ENCODE measurements at regions not wholly inside any gene's neighbourhood (a gene's known extent, or its start where the extent isn't known, plus 50 kb on each side); places are given as distances from the start of the nearest gene placed in this dataset.

- no peak for TF ChIP-seq ZNF7 (CRISPR knock-in tag; IDR thresholded peaks at IDR 0.05)
- peak; percentile 53; the same call in 1 of the 2 replicates for TF ChIP-seq PRDM15 (CRISPR knock-in tag; IDR thresholded peaks at IDR 0.05)
- TF ChIP-seq KLF12 (CRISPR knock-in tag; IDR thresholded peaks at IDR 0.05; ENCODE audit: borderline replicate concordance) = peak; percentile 85; the same call in 1 of the 2 replicates
- no peak for TF ChIP-seq ZNF17 (CRISPR knock-in tag; IDR thresholded peaks at IDR 0.05)
- no peak for TF ChIP-seq EHMT2 (IDR thresholded peaks at IDR 0.05; ENCODE audit: borderline replicate concordance, low read depth, low read length)
- peak; percentile 47; the same call in 1 of the 2 replicates for TF ChIP-seq SAP130 (CRISPR knock-in tag; IDR thresholded peaks at IDR 0.05; ENCODE audit: low read depth)
- 0 out of 2 replicates have a peak, but pooled peaks have one; percentile 13 for TF ChIP-seq HOMEZ (CRISPR knock-in tag; IDR thresholded peaks at IDR 0.05; ENCODE audit: low read depth)
- TF ChIP-seq ZBTB3 (CRISPR knock-in tag; IDR thresholded peaks at IDR 0.05; ENCODE audit: borderline replicate concordance, low read depth) = no peak
- TF ChIP-seq ZNF660 (CRISPR knock-in tag; IDR thresholded peaks at IDR 0.05; ENCODE audit: borderline replicate concordance, low read depth) = no peak
- TF ChIP-seq, protein P1, sequence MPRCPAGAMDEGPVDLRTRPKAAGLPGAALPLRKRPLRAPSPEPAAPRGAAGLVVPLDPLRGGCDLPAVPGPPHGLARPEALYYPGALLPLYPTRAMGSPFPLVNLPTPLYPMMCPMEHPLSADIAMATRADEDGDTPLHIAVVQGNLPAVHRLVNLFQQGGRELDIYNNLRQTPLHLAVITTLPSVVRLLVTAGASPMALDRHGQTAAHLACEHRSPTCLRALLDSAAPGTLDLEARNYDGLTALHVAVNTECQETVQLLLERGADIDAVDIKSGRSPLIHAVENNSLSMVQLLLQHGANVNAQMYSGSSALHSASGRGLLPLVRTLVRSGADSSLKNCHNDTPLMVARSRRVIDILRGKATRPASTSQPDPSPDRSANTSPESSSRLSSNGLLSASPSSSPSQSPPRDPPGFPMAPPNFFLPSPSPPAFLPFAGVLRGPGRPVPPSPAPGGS (CRISPR knock-in tag; IDR thresholded peaks at IDR 0.05) = peak; percentile 83
- 0 out of 2 replicates have a peak, but pooled peaks have one; percentile 58 for TF ChIP-seq ZSCAN31 (CRISPR knock-in tag; IDR thresholded peaks at IDR 0.05; ENCODE audit: low read depth)
- no peak for TF ChIP-seq NFE2 (CRISPR knock-in tag; IDR thresholded peaks at IDR 0.05)
- TF ChIP-seq, protein P2, sequence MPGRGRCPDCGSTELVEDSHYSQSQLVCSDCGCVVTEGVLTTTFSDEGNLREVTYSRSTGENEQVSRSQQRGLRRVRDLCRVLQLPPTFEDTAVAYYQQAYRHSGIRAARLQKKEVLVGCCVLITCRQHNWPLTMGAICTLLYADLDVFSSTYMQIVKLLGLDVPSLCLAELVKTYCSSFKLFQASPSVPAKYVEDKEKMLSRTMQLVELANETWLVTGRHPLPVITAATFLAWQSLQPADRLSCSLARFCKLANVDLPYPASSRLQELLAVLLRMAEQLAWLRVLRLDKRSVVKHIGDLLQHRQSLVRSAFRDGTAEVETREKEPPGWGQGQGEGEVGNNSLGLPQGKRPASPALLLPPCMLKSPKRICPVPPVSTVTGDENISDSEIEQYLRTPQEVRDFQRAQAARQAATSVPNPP (CRISPR knock-in tag; IDR thresholded peaks at IDR 0.05) = no peak
- no peak for TF ChIP-seq HIC2 (CRISPR knock-in tag; IDR thresholded peaks at IDR 0.05; ENCODE audit: low read depth)
- TF ChIP-seq, protein P3, sequence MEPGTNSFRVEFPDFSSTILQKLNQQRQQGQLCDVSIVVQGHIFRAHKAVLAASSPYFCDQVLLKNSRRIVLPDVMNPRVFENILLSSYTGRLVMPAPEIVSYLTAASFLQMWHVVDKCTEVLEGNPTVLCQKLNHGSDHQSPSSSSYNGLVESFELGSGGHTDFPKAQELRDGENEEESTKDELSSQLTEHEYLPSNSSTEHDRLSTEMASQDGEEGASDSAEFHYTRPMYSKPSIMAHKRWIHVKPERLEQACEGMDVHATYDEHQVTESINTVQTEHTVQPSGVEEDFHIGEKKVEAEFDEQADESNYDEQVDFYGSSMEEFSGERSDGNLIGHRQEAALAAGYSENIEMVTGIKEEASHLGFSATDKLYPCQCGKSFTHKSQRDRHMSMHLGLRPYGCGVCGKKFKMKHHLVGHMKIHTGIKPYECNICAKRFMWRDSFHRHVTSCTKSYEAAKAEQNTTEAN (CRISPR knock-in tag; conservative IDR thresholded peaks at IDR 0.05) = 0 out of 2 replicates have a peak, but pooled peaks have one; percentile 51
- no peak for TF ChIP-seq ZNF589 (CRISPR knock-in tag; conservative IDR thresholded peaks at IDR 0.05)
- 0 out of 2 replicates have a peak, but pooled peaks have one; percentile 30 for TF ChIP-seq PCBP1 (IDR thresholded peaks at IDR 0.05; ENCODE audit: borderline replicate concordance, low read depth, low read length)
Measured at GRCh38 chr15:77543159-77543882, 89.4 kb downstream of the LINGO1 start (continued).

Measured in HepG2 (cell line).